ENCODE measurements at regions not wholly inside any gene's neighbourhood (a gene's known extent, or its start where the extent isn't known, plus 50 kb on each side); places are given as distances from the start of the nearest gene placed in this dataset.

GRCh38 chr4:41865306-41865980, 69.8 kb upstream of the TMEM33 start:
- no peak for DNase-seq (ENCODE audit: low read depth)

- no peak for DNase-seq (ENCODE audit: low read depth)
These were observed 76.1 kb upstream of the TMEM33 start for GRCh38 chr4:41859087-41859486.

GRCh38 chr4:41857226-41857641, 78.0 kb upstream of the TMEM33 start:
- DNase-seq (ENCODE audit: low read depth), result no peak

DNA sequence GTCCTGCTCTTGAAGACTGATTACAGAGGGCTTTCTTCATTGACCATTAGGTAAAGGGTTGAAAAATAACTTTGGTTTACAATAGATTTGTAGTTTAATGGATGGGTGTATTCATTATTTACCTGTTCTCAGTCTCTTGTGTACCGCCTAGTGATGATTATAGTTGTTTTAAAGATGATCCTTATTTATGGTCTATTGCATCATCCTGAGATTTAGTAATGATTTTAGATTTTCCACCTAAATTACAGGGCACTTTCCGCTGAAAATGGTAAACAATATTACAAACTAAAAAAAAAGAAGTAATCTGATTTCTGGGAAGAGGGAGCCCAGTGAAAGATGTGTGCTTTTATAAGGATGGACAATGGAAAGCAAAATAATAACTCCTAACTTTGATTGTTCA, 78.4 kb upstream of the TMEM33 start:
- no peak for DNase-seq (ENCODE audit: low read depth)

- DNase-seq (ENCODE audit: low read depth), result no peak
These were observed 81.3 kb upstream of the TMEM33 start for GRCh38 chr4:41853973-41854372.

DNA sequence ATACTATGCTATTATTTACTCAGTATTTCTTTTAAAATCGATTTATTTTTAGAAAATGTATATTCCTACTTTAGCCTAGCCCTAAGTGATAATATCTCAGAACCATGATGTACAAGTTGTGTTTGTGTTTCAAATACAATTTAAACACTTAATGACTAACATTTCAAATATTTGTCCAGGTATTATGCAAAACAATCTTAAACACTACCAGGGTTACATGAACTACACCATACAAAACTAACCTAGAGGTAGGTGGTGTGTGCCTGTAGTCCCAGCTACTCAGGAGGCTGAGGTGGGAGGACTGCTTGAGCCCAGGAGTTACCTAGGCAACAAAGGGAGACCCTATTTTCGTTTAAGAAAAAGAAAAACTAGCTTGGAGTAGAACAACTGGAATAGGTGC, 83.0 kb upstream of the TMEM33 start:
- DNase-seq (ENCODE audit: low read depth), result no peak

GRCh38 chr4:41851621-41852020, 83.6 kb upstream of the TMEM33 start:
- DNase-seq (ENCODE audit: low read depth), result no peak

GRCh38 chr4:41844327-41844726, 90.9 kb upstream of the TMEM33 start:
- no peak for DNase-seq (ENCODE audit: low read depth)

DNA sequence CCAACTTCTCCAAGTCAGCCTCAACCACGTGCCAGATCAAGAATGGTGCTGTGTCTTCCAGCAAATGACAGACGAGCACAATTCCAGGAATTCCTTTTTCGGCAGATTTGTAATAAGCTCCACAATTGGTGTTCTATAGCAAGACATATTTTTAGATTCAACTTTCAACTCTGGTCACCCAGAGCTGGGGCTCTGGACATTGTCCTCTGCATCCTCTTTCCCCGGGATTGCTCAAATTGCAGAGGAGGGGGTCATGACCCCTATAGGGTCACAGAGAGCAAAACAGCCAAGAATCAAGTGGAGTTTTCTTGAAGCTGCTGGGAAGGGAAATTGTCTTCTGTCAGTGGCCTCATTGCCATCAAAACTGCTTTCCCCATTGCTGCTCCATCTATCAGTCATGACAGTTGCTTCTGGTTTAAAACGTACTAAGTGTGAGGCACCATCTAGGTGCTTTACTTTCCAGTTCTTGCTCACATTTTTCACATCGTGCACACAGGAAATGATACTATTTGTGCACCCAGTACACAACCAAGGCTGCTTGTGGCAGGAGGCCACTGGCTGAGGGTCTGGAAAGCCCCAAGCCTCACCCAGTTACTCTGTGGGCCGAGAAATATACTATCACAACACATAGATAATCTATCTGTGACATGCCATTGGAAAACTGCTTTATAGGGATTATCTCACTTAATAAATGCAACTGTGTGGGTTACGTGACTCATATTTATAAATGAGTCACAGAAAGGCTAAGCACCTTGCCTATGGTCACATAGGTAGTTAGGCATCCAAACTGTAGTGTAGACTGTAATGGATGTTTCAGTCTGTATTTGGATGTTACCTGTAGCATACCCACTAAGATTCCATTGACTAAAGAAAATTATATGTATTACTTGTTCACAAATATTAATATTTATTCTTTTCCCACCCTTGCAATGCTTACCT, 91.7 kb upstream of the PHOX2B start:
- no peak for DNase-seq (ENCODE audit: low read depth)

DNA sequence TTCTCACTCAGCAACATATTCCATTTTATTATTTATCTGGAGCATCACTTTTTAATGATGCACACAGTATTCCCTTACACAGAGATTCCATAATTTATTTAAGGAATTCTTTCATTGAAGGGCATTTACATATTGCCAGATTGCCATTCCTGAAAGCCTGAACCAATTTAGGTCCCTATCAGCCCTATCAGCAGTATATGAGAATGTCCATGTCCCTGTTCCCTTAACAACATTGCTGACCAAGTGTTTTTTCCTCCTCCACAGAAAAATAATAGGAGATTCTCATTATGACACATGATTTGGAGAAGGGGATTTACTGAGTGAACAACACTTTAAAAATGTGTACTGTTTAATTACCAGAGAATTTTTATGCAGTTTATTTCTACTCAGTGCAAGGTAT, 90.1 kb upstream of the PHOX2B start:
- no peak for DNase-seq (ENCODE audit: low read depth)

DNA sequence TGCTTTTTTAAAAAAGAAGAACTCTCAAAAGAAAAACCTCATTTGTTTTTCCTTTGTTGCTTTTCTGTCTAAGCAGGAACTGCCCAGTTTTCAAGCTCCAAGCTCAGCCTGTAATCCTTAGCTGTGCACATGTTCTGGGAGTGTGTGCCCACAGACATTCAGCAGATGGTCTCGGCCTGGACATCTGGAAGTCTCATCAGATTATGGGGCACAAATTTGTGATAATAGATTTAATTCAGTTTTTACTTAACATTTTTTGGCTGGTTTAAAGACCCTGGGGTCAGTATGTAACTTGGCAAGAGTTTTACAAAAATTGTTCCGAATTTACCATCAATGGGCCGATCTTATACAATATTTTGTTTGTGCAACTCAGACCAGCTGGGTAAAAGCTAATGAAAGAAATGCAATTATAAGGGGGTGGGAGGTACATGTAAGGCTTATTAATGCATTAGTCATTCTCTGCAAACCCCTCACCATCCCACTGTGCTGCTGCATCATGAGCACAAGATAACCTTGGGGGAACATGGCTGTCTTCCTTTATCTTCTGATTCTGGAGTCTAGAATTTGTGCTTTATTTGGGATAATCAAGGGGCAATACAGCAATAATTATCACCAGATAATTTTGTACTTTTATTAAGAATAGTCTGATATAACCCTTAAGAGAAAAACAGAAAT, 86.9 kb upstream of the PHOX2B start:
- DNase-seq (ENCODE audit: low read depth), result no peak

DNA sequence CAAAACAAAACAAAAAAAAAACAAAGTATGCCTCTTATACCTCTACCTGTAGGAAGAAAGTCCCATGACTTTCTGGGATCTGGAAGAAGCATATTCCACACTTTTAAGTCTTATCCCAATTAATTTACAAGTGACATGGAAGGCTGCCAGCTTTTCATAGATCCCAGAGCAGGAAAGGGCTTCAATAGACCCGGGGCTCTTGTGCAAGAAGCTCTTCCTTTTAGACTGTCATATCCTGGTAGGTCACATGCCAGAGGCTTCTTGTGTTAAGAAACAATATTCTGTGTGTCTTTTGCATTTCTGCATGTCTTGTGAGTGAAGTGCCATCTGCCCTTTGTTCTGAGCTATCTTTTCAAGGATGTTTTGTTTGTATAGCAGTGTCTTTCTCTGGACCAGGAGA, 84.4 kb upstream of the PHOX2B start:
- no peak for DNase-seq (ENCODE audit: low read depth)

DNA sequence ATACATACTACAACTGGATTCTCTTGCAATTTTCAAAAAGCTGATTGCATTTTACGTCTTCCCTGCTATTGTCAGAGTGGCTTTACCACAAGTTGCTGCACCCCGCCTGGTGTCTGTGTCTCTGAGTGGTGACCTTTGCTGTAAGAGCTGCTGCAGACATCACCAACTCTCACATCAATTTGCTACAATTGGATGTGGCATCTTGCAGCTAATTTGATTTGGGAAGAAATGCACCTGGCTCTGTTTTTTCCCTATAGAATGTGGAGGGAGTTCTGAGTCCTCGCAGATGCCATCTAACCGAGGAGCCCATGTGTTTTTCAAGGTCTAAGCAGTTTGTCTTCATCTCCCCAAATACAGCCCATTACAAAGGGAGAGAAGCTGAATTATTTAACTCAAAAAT, 73.8 kb upstream of the PHOX2B start:
- DNase-seq (ENCODE audit: low read depth), result no peak

DNA sequence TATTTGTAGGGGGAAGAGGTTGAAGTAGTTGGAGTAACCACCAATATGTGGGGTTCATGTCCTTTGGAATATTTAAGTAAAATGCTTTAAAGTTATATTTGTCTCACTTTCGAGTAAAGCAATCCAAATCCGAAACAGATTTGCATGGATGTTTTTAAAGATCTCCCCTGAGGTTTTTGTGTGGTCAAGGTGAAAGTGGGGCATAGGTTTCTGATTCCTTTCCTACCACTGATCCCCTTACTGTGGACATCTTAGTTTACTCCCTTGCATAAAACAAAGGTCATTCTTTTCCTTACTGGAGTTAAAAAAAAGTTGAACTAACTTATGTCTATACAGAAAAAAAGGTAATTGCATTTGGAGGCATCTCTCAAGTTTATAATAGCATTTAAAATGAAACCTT, 71.9 kb upstream of the PHOX2B start:
- DNase-seq (ENCODE audit: low read depth), result no peak

DNA sequence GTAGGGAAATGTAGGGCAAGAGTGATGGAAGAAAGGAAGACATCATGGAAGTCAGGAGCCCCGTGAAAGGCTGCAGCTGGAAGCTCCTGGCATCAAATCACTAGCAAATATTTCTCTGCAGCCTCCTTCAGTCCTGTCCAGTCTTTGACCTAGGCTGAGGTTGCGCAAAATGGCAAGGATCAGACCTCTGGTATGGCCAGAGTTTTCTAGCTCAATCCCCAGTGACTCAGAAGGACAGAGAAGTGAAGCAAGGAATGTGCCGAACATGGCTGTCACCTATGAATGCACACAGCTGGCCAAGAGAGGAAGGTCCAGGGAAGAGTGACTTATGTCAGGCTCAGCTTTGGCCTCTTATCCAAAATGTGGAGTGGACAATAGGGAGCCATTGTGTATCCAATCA, 71.1 kb upstream of the PHOX2B start:
- no peak for DNase-seq (ENCODE audit: low read depth)

- no peak for DNase-seq (ENCODE audit: low read depth)
These were observed 66.9 kb upstream of the PHOX2B start for GRCh38 chr4:41815473-41815872.

DNA sequence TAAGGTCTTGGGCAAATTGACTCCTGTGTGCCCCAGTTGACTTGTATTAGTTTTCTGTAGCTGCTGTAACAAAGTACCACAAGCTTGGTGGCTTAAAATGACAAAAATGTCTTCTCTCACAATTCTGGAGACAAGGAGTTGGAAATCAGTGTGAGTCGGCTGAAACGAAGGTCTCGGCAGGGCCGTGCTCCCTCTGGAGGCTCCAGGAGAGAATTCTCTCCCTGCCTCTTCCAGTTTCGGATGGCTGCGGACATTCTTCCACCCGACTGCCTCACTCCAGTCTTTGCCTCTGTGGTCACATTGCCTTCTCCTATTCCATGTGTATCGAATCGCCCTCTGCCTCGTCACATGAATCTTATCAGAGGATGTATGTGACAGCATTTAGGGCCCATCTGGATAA, 66.0 kb upstream of the PHOX2B start:
- peak; percentile 9 for DNase-seq (ENCODE audit: low read depth)

- DNase-seq (ENCODE audit: low read depth), result no peak
These were observed 58.3 kb upstream of the PHOX2B start for GRCh38 chr4:41806807-41807206.

DNA sequence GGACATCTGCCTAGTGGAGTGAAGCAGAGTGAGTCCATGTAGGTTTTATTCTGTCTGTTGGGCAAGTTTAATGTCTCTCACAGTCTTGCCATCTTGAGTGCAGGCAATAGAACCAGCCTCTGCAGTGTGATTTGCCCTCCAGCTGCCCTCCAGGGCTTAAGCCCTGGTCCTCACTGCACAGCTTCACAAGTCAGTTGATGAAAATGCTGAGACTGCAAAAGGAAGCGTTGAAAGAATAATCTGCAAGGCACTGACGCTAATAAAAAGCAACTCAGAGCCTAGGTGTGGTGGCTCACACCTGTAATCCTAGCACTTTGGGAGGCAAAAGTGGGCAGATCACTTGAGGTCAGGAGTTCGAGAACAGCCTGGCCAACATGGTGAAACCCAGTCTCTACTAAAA, 54.1 kb upstream of the PHOX2B start:
- no peak for DNase-seq (ENCODE audit: low read depth)

DNA sequence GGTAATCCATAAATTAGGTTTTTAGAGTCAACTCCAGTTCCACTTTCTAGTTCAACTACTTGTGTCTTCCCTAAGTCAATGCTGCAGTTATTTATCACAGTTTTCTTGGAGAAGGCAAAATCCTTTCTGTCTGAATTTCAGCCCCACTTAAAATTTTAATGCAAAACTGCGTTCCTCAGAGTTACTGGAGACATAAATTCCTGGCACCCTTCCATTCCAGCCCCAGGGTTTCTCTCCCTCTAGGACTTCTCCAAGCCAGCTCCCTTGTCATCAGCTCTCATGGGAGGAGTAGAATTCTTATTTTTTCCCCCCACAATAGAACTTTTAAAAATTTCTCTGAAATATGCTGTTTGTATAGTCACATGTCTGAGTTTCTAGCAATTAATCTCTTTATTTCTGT, 50.6 kb upstream of the PHOX2B start:
- no peak for DNase-seq (ENCODE audit: low read depth)

Measured in fibroblast of gingiva (primary cell).